CD4-positive, alpha-beta T cell treated with Interleukin-21 for 1 hour (primary cell): ENCODE measurements at regions not wholly inside any gene's neighbourhood (a gene's known extent, or its start where the extent isn't known, plus 50 kb on each side); places are given as distances from the start of the nearest gene placed in this dataset.
"Not testable (repeated sequence)": the region's sequence is repeated elsewhere in the genome, so short reads cannot be mapped to it uniquely, and the experiment has no call there.

Experiments used
- DNase-seq: peaks from one replicate; pipeline ENCODE4 v3.0.0-alpha.2; 2020

- no peak for DNase-seq
Measured at GRCh38 chr6:167662075-167662880, 164.4 kb upstream of the AFDN start.

GRCh38 chr6:167662881-167663205, 163.9 kb upstream of the AFDN start:
- DNase-seq: no peak

GRCh38 chr6:167663316-167663715, 163.4 kb upstream of the AFDN start:
- no peak for DNase-seq

GRCh38 chr6:167663784-167664443, 162.8 kb upstream of the AFDN start:
- DNase-seq: no peak

- DNase-seq: no peak
Measured at GRCh38 chr6:167664678-167665660, 161.7 kb upstream of the AFDN start.

DNA sequence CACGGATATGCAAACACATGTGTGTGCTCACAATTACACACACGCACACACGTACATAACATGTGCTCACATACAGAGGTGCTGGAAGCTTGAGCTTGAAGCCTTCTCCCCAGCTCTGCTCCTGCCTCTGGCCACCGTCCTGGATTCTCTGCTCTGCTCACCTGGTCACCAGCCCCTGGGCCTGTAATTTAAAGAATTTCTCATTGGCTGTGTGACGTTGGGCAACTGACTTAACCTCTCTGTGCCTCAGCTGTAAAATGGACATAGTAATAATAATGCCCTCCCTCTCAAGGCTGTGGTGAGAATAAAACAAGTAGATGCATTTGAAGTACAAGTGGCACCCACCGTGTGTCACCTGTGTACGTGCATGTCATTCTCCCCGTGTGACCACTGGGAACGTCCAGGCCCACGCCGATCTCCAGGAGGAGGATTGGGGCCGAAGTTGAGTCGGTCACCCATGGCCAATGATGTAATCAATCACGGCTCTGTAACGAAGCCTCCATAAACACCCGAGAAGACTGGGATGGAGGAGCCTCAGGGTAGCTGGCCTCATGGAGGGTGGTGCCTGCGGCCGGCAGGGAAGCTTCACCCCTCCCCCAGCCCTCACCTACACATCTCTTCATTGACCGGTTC, 160.9 kb upstream of the AFDN start:
- DNase-seq: no peak

DNA sequence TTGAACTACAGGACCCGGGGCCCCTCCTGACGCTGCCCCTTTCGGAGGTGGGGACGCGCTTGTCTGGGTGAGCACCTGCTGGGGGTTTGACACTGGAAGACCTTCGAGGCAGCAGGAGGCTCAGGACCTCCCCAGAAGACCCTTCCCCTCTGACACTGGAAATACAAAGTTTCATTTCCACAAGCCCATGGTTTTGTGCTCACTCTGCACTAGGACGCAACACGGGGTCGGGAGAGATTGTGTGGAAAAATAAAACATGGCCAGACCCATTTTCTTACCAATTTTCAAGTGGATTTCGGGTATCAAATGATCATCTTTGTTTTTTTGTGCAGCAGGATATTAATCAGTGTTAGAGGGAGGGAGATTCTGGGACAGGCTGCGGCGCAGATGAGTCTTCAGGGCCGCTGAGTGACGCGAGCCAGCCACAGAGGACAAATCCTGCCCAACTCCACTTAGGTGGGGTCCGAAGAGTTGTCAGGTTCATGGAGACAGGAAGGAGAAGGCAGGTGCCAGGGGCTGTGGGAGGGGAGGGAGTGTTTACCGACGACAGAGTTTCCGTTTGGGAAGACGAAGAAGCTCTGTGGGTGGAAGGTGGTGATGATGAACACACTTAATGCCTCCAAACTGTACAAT, 160.0 kb upstream of the AFDN start:
- DNase-seq: no peak

DNA sequence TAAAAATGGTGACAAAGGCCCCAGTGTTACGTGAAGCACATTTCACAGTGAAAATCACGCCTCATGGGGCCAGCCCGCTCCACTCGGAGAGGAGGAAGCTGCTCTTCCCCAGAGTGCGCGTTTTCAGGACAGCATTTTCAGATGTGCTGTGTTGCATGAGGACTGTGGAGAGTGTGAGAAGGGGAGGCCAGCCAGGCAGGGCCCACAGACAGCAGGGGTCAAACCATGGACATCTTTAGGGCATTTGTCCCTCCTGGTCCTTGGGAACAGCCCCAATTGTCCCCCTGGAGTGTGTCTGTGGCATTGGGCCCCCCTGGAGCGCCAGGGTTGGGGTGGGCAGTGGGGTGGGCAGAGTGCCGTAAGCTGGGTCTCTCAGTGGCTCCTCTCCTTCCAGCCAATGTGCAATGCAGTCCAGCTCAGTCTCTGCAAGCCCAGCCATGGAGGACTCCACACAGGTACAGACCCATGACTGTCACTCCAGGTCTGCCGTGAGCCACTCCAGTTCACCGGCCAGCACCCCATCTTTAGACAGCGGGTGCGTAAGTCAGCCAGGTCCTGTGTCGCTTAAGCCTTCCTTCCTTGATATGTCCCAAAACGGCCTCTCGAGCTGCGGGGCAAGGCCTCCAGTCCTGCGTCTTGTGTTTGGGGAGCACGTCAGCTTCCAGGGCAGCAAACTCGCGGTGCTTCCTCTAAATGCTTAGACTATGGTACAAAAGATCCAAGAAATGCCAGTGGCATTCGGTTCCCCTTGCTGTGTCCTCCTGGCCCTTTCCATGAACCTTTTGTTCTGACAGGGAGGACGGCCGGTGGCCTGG, 159.3 kb upstream of the AFDN start:
- no peak for DNase-seq

GRCh38 chr6:167668019-167668753, 158.5 kb upstream of the AFDN start:
- no peak for DNase-seq

GRCh38 chr6:167668754-167669552, 157.8 kb upstream of the AFDN start:
- DNase-seq: no peak

- no peak for DNase-seq
Measured at GRCh38 chr6:167669553-167669849, 157.2 kb upstream of the AFDN start.

DNA sequence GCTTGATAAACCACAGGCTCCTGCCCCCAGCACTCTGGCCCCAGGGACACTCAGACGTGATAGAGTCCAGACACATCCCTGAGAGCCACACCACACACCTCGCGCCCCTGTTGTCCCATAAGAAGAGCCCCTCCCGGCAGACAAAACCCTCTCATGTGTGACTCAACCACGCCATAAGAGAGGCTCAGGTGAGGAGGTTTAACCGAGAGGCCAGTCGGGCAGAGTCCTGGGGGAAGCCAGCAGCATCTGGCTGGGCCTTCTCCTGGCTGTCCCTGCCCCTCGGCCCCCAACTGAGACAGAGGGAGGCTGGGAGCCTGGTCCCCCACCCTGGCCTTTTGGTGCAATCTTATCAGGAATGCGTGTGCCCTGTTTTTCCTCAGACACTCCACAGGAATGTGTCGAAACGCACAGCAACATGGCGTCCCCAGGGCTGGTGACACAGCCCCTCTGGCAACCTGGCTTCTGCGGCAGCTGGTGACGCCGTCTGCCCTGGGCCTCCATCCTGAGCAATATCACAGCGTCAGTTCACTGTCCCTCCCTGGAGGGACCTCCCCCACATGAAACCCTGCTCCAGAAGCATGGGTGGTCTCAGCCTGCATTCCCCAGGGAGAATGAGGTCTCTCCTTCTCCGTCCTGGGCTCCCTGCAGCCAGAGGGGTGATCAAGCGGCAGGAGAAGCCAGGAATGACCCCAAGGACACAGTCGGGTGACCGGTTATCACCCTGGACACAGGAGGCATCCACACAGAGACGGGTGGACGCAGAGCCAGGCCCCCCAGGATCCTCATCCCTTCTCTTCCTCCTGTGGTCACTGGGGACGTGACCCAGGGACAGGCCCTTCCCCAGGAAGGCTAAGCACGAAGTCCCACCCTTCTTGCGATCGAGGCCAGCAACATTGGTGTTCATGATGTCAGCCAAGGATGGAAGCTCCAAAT, 156.6 kb upstream of the AFDN start:
- no peak for DNase-seq

DNA sequence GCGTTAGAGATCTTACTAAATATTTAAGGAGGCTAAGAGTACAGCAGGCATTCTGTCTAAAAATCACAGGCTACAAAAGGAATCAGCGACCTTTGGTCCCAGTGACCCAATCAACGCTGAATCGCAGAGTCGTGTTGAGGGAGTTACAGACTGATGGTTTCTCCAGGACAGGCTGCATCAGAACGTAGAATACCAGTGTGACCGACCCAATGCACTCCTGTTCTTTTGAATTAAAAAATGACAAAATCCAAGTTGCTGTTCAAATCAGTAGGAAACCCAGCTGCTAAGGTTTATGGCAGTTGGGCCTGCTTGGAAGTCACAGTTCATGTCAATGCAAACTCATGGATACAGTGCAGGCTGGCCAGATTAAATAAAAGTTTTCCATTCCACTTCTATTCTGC, 155.8 kb upstream of the AFDN start:
- DNase-seq: no peak

GRCh38 chr6:167671379-167671976, 155.2 kb upstream of the AFDN start:
- not testable (repeated sequence) for DNase-seq

- DNase-seq: no peak
Measured at GRCh38 chr6:167671977-167672687, 154.6 kb upstream of the AFDN start.

DNA sequence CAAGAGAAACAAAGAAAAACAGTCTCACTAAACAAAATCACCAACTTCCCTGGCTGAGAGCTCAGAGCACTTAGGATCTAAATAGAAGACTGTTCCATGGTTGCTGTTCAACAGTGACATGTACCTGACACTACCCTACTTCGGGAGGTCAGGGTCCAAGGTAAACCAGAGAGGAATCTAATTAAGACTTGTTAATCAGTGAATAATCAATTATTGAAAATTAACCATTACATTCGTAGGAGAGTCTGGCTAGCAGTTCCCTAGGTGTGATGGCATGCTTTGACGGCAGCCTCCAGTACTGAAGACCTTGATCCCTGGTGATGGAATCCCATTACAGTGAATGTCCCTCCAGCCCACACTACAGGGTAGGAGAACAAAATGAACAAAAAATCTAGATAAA, 154.0 kb upstream of the AFDN start:
- DNase-seq: no peak

GRCh38 chr6:167673946-167674345, 152.8 kb upstream of the AFDN start:
- DNase-seq: no peak

GRCh38 chr6:167674486-167674885, 152.2 kb upstream of the AFDN start:
- DNase-seq: no peak
